H9 (cell line): ENCODE measurements at regions not wholly inside any gene's neighbourhood (a gene's known extent, or its start where the extent isn't known, plus 50 kb on each side); places are given as distances from the start of the nearest gene placed in this dataset.

Experiments used
- DNase-seq: peaks from one replicate; pipeline ENCODE4 v3.0.0-alpha.2; 2017
- H2AFZ ChIP-seq: one replicate; pipeline ENCODE4 v1.6.1; 2013; ENCODE audit warnings: mild to moderate bottlenecking, low read length, control low read depth, moderate library complexity
- H2AK5ac ChIP-seq: 2 replicates; pipeline ENCODE4 v1.6.1; 2013; ENCODE audit warnings: low read length, control low read depth, mixed read lengths; ENCODE audit not compliant: insufficient read length
- H2BK120ac ChIP-seq: one replicate; pipeline ENCODE4 v1.6.1; 2013; ENCODE audit warnings: low read depth, mild to moderate bottlenecking, low read length, control low read depth, inconsistent platforms; ENCODE audit not compliant: poor library complexity, severe bottlenecking
- H2BK12ac ChIP-seq: 2 replicates; pipeline ENCODE4 v1.6.1; 2013; ENCODE audit warnings: low read length, control low read depth, mixed read lengths, low read depth; ENCODE audit not compliant: insufficient read length
- H2BK15ac ChIP-seq: 2 replicates; pipeline ENCODE4 v1.6.1; 2013; ENCODE audit warnings: low read depth, low read length, control low read depth
- H2BK20ac ChIP-seq: one replicate; pipeline ENCODE4 v1.6.1; 2013; ENCODE audit warnings: low read depth, mild to moderate bottlenecking, low read length, control low read depth, inconsistent platforms; ENCODE audit not compliant: poor library complexity, severe bottlenecking
- H2BK5ac ChIP-seq: 2 replicates; pipeline ENCODE4 v1.6.1; 2013; ENCODE audit warnings: low read length, control low read depth, mixed read lengths; ENCODE audit not compliant: insufficient read length
- H3K14ac ChIP-seq: 2 replicates; pipeline ENCODE4 v1.6.1; 2013; ENCODE audit warnings: low read length, control low read depth; ENCODE audit not compliant: insufficient read depth
- H3K18ac ChIP-seq: 2 replicates; pipeline ENCODE4 v1.6.1; 2013; ENCODE audit warnings: low read depth, mild to moderate bottlenecking, mixed read lengths, low read length, control low read depth; ENCODE audit not compliant: insufficient read length
- H3K23ac ChIP-seq: 2 replicates; pipeline ENCODE4 v1.6.1; 2013; ENCODE audit warnings: low read length, control low read depth, mixed read lengths, low read depth; ENCODE audit not compliant: insufficient read length
- H3K23me2 ChIP-seq: 2 replicates; pipeline ENCODE4 v1.6.1; 2013; ENCODE audit warnings: low read depth, mild to moderate bottlenecking, mixed read lengths, low read length, control low read depth; ENCODE audit not compliant: insufficient read length, poor library complexity, severe bottlenecking
- H3K27ac ChIP-seq: 2 replicates; pipeline ENCODE4 v1.5.1; 2013; ENCODE audit warnings: low read length, control low read depth, mixed read lengths, low read depth; ENCODE audit not compliant: insufficient read length
- H3K27me3 ChIP-seq: 2 replicates; pipeline ENCODE4 v1.6.1; 2013; ENCODE audit warnings: low read length, control low read depth, inconsistent platforms; ENCODE audit not compliant: insufficient read depth
- H3K4ac ChIP-seq: 2 replicates; pipeline ENCODE4 v1.6.1; 2013; ENCODE audit warnings: low read depth, mild to moderate bottlenecking, control low read depth, inconsistent platforms, low read length, moderate library complexity
- H3K4me1 ChIP-seq: 2 replicates; pipeline ENCODE4 v1.6.1; 2013; ENCODE audit warnings: low read length, control low read depth, inconsistent platforms; ENCODE audit not compliant: insufficient read depth
- H3K4me2 ChIP-seq: 2 replicates; pipeline ENCODE4 v1.6.1; 2013; ENCODE audit warnings: low read length, control low read depth, mixed read lengths; ENCODE audit not compliant: insufficient read length, insufficient read depth
- H3K56ac ChIP-seq: 2 replicates; pipeline ENCODE4 v1.6.1; 2013; ENCODE audit warnings: low read depth, mild to moderate bottlenecking, mixed read lengths, low read length, control low read depth; ENCODE audit not compliant: insufficient read length
- H3K79me1 ChIP-seq: 2 replicates; pipeline ENCODE4 v1.6.1; 2013; ENCODE audit warnings: low read depth, mild to moderate bottlenecking, moderate library complexity, low read length, control low read depth, inconsistent platforms; ENCODE audit not compliant: insufficient read depth, poor library complexity, severe bottlenecking
- H3K79me2 ChIP-seq: 2 replicates; pipeline ENCODE4 v1.6.1; 2013; ENCODE audit warnings: low read length, control low read depth, inconsistent platforms; ENCODE audit not compliant: insufficient read depth
- H3K9ac ChIP-seq: 2 replicates; pipeline ENCODE4 v1.6.1; 2013; ENCODE audit warnings: low read length, control low read depth, mixed read lengths; ENCODE audit not compliant: insufficient read length; ENCODE audit errors: extremely low read depth
- H3K9me3 ChIP-seq: one replicate; pipeline ENCODE4 v1.6.1; 2013; ENCODE audit warnings: low read depth, low read length, inconsistent platforms; ENCODE audit not compliant: control insufficient read depth
- H3T11ph ChIP-seq: one replicate; pipeline ENCODE4 v1.6.1; 2013; ENCODE audit warnings: mild to moderate bottlenecking, low read length, control low read depth, inconsistent platforms
- H4K20me1 ChIP-seq: one replicate; pipeline ENCODE4 v1.6.1; 2013; ENCODE audit not compliant: control insufficient read depth, insufficient read length, insufficient read depth
- H4K5ac ChIP-seq: 2 replicates; pipeline ENCODE4 v1.6.1; 2013; ENCODE audit warnings: low read depth, mild to moderate bottlenecking, mixed read lengths, low read length, control low read depth; ENCODE audit not compliant: insufficient read length
- H4K8ac ChIP-seq: replicated peaks from 2 replicates; pipeline ENCODE4 v1.6.1; 2013; ENCODE audit warnings: low read length, control low read depth, mixed read lengths, low read depth; ENCODE audit not compliant: insufficient read length
- H4K91ac ChIP-seq: 2 replicates; pipeline ENCODE4 v1.6.1; 2013; ENCODE audit warnings: low read depth, mild to moderate bottlenecking, moderate library complexity, mixed read lengths, low read length, control low read depth; ENCODE audit not compliant: insufficient read length
- H3K27ac Mint-ChIP-seq, 3 experiments: 2 replicates in 2 of 3; 3 replicates in 1 of 3; pipeline ENCODE4 v1.8.0; 2020 to 2021; ENCODE audit warnings: mixed read lengths in 3 of 3, mild to moderate bottlenecking in 1 of 3, moderate library complexity in 1 of 3
- H3K27me3 Mint-ChIP-seq: 2 replicates; pipeline ENCODE4 v1.8.0; 2021; ENCODE audit warnings: low read depth, mild to moderate bottlenecking, moderate library complexity, mixed read lengths
- H3K36me3 Mint-ChIP-seq, 3 experiments: 2 replicates in 2 of 3; 3 replicates in 1 of 3; pipeline ENCODE4 v1.8.0; 2020 to 2021; ENCODE audit warnings: low read depth in 3 of 3, mixed read lengths in 3 of 3; ENCODE audit not compliant: insufficient read depth in 1 of 3
- H3K4me1 Mint-ChIP-seq, 2 experiments: 2 replicates each; pipeline ENCODE4 v1.8.0; 2020; ENCODE audit warnings: mixed read lengths in 2 of 2
- H3K4me3 Mint-ChIP-seq, 2 experiments: 2 replicates in 1 of 2; 3 replicates in 1 of 2; pipeline ENCODE4 v1.8.0; 2020 to 2021; ENCODE audit warnings: mild to moderate bottlenecking in 2 of 2, mixed read lengths in 2 of 2, moderate library complexity in 1 of 2
- H3K9me3 Mint-ChIP-seq, 2 experiments: 2 replicates in 1 of 2; 3 replicates in 1 of 2; pipeline ENCODE4 v1.8.0; 2020; ENCODE audit warnings: mild to moderate bottlenecking in 2 of 2, mixed read lengths in 2 of 2, moderate library complexity in 1 of 2
- CTCF ChIP-seq: fragments of 200-600 bp; sonication (generic); conservative IDR thresholded peaks from 3 replicates; pipeline ENCODE4 v1.8.0; 2021; ENCODE audit warnings: antibody characterized with exemption, mild to moderate bottlenecking
- WGBS: extraction: QIAGEN DNeasy Blood & Tissue Kit; methylation state at CpG from one replicate; pipeline ENCODE4 v1.1.7; 2013; ENCODE audit warnings: missing lambda C conversion rate, low lambda C conversion rate, mixed read lengths; ENCODE audit not compliant: insufficient read length; ENCODE audit errors: extremely low coverage; 5-methylcytosine and 5-hydroxymethylcytosine counted together

GRCh38 chr15:98441599-98441998 lies 206.7 kb upstream of the IGF1R start:
- no peak overlapping the region for H3T11ph ChIP-seq
- no peak overlapping the region for H3K23ac ChIP-seq
- H2BK120ac ChIP-seq = no peak overlapping the region
- no CpG with 5 or more reads among the region's 5 CpGs for WGBS
- Mint-ChIP-seq H3K4me3 (no peak overlapping the region), H3K9me3 (peaks cover 9 to 10% of the 10 kb centered on the region in 2 experiments), H3K27ac (peak overlapping the region in 1 of 3 experiments; percentile 79; a peak in 2 of 7 replicates), H3K36me3 (peaks cover 0 to 5% (median 0%) of the 10 kb centered on the region in 3 experiments; a peak in 1 of 7 replicates), H3K27me3 (peaks cover 12% of the 10 kb centered on the region), H3K4me1 (peaks cover 3 to 9% of the 10 kb centered on the region in 2 experiments; a peak in 3 of 4 replicates)
- H3K4me2 ChIP-seq = no peak overlapping the region
- no peak for TF ChIP-seq CTCF
- no peak overlapping the region for H4K5ac ChIP-seq
- H3K27me3 ChIP-seq = no peaks in the 10 kb centered on the region
- no peaks in the 10 kb centered on the region for H3K23me2 ChIP-seq
- H3K56ac ChIP-seq = no peak overlapping the region
- H3K18ac ChIP-seq = no peak overlapping the region
- no peaks in the 10 kb centered on the region for H3K4me1 ChIP-seq
- H2BK12ac ChIP-seq = no peak overlapping the region
- H2AFZ ChIP-seq = no peak overlapping the region
- no peak overlapping the region for H3K14ac ChIP-seq
- DNase-seq = no peak
- no peaks in the 10 kb centered on the region for H3K9me3 ChIP-seq
- no peaks in the 10 kb centered on the region for H3K79me2 ChIP-seq
- no peaks in the 10 kb centered on the region for H3K79me1 ChIP-seq
- H4K20me1 ChIP-seq = no peaks in the 10 kb centered on the region
- no peak overlapping the region for H4K91ac ChIP-seq
- H2BK5ac ChIP-seq = no peak overlapping the region
- no peak overlapping the region for H3K27ac ChIP-seq
- no peak overlapping the region for H2BK20ac ChIP-seq
- H2BK15ac ChIP-seq = no peak overlapping the region
- no peak overlapping the region for H2AK5ac ChIP-seq
- no peak overlapping the region for H3K4ac ChIP-seq
- H4K8ac ChIP-seq = no peak overlapping the region
- no peak overlapping the region for H3K9ac ChIP-seq
